ENCODE measurements at regions not wholly inside any gene's neighbourhood (a gene's known extent, or its start where the extent isn't known, plus 50 kb on each side); places are given as distances from the start of the nearest gene placed in this dataset.

GRCh38 chr4:90069151-90069550 lies 58.0 kb upstream of the CCSER1 start:
- in situ Hi-C loops (cut with HindIII; ENCODE audit: low pct_unique_long_range_greater_than_20kb, low sequenced_read_pairs), result no loop called here
- no peak for TF ChIP-seq JUND (IDR thresholded peaks at IDR 0.05; ENCODE audit: low read depth)
- no peak for DNase-seq (ENCODE audit: low read depth in 1 of 2, low spot score in 1 of 2)

- DNase-seq (ENCODE audit: low read depth in 1 of 2, low spot score in 1 of 2), result no peak
- TF ChIP-seq JUND (IDR thresholded peaks at IDR 0.05; ENCODE audit: low read depth), result no peak
- in situ Hi-C loops (cut with HindIII; ENCODE audit: low pct_unique_long_range_greater_than_20kb, low sequenced_read_pairs), result no loop called here
Measured at GRCh38 chr4:90071289-90072235, 55.6 kb upstream of the CCSER1 start.

GRCh38 chr4:90074322-90074886 lies 52.8 kb upstream of the CCSER1 start:
- TF ChIP-seq JUND (IDR thresholded peaks at IDR 0.05; ENCODE audit: low read depth), result no peak
- DNase-seq (ENCODE audit: low read depth in 1 of 2, low spot score in 1 of 2), result peak in 1 of 2 experiments; percentile 20
- in situ Hi-C loops (cut with HindIII; ENCODE audit: low pct_unique_long_range_greater_than_20kb, low sequenced_read_pairs), result no loop called here
